Breast epithelium (tissue), 4 donors: ENCODE measurements at regions not wholly inside any gene's neighbourhood (a gene's known extent, or its start where the extent isn't known, plus 50 kb on each side); places are given as distances from the start of the nearest gene placed in this dataset.

Source experiments
- DNase-seq, 2 donors: peaks; one replicate each; pipeline ENCODE4 v3.0.0-alpha.2; 2019; ENCODE audit warnings: low spot score in 2 of 2
- H3K27ac ChIP-seq, 2 donors: fragments of 200-600 bp; sonication (generic) in 1 of 2; one replicate each; pipeline ENCODE4 v1.5.1; 2016 to 2019; ENCODE audit warnings: mild to moderate bottlenecking in 1 of 2
- H3K27me3 ChIP-seq, 2 donors: fragments of 200-600 bp; sonication (generic) in 1 of 2; one replicate each; pipeline versions ENCODE4 v1.5.1 to v1.6.0; 2017 to 2019; ENCODE audit warnings: control low read depth in 1 of 2, mild to moderate bottlenecking in 1 of 2
- H3K36me3 ChIP-seq: fragments of 200-600 bp; one replicate; pipeline ENCODE4 v1.5.1; 2019
- H3K4me1 ChIP-seq, 2 donors: fragments of 200-600 bp; sonication (generic); one replicate each; pipeline ENCODE4 v1.5.1; 2016 to 2019; ENCODE audit warnings: control low read depth in 1 of 2
- H3K4me3 ChIP-seq, 3 donors: fragments of 200-600 bp; sonication (generic); 1 replicate in 2 of 3; 2 replicates in 1 of 3; pipeline ENCODE4 v1.5.1; 2016 to 2019; ENCODE audit warnings: mild to moderate bottlenecking in 3 of 3, moderate library complexity in 2 of 3
- H3K9me3 ChIP-seq, 2 donors: fragments of 200-600 bp; sonication (generic) in 1 of 2; one replicate each; pipeline ENCODE4 v1.5.1; 2016 to 2019; ENCODE audit warnings: control low read depth in 1 of 2
- POLR2A ChIP-seq: fragments of 450-650 bp; IDR thresholded peaks from one replicate; pipeline ENCODE4 v1.6.1; 2016; ENCODE audit warnings: antibody characterized with exemption, mild to moderate bottlenecking, moderate library complexity
- POLR2AphosphoS5 ChIP-seq, 3 donors: sonication (generic); formaldehyde crosslinking; IDR thresholded peaks; one replicate each; pipeline ENCODE4 v1.6.1; 2017; ENCODE audit warnings: antibody characterized with exemption in 3 of 3
- intact Hi-C: fragments of 100-400 bp; cut with DNase I; formaldehyde crosslinking; loops from one replicate; pipeline ENCODE4 v1.15.1; 2023; ENCODE audit warnings: low total_unique reads
- TF ChIP-seq, protein P1 (sequence below), 3 donors: fragments of 450-650 bp; IDR thresholded peaks; one replicate each; pipeline ENCODE4 v1.5.1; 2016 to 2017; ENCODE audit warnings: antibody characterized with exemption in 3 of 3, mild to moderate bottlenecking in 3 of 3, moderate library complexity in 3 of 3

DNA sequence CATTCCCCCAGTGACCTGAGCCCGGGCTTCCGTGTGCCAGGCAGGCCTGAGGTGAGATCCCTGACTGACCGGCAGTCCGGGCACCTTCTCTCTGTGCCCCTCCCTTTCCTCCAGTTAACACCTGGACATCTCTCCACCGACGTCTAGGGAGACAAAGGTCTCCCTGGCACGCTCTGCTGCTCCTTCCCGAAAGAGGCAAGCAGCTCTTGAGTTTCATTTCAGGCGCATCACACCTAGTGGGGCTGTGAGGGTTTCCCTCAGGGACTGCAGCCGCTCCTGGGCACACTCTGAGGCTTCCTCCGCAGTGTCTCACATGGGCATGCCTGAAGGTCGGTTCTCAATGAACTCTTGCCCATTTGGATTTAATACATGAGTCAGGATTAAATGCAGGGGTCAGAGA lies 322.7 kb downstream of the CTTN start:
- no peak for DNase-seq
- H3K4me1 ChIP-seq: no peaks in the 10 kb centered on the region
- H3K27me3 ChIP-seq: peaks cover 0 to 1% of the 10 kb centered on the region in 2 donors
- intact Hi-C loops: no loop called here
- no peak for TF ChIP-seq POLR2A
- TF ChIP-seq, protein P1, sequence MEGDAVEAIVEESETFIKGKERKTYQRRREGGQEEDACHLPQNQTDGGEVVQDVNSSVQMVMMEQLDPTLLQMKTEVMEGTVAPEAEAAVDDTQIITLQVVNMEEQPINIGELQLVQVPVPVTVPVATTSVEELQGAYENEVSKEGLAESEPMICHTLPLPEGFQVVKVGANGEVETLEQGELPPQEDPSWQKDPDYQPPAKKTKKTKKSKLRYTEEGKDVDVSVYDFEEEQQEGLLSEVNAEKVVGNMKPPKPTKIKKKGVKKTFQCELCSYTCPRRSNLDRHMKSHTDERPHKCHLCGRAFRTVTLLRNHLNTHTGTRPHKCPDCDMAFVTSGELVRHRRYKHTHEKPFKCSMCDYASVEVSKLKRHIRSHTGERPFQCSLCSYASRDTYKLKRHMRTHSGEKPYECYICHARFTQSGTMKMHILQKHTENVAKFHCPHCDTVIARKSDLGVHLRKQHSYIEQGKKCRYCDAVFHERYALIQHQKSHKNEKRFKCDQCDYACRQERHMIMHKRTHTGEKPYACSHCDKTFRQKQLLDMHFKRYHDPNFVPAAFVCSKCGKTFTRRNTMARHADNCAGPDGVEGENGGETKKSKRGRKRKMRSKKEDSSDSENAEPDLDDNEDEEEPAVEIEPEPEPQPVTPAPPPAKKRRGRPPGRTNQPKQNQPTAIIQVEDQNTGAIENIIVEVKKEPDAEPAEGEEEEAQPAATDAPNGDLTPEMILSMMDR (IDR thresholded peaks at IDR 0.05): no peak
- no peak for TF ChIP-seq POLR2AphosphoS5 (IDR thresholded peaks at IDR 0.05)
- no peak overlapping the region for H3K4me3 ChIP-seq
- H3K36me3 ChIP-seq: no peaks in the 10 kb centered on the region
- no peaks in the 10 kb centered on the region for H3K9me3 ChIP-seq
- no peak overlapping the region for H3K27ac ChIP-seq

DNA sequence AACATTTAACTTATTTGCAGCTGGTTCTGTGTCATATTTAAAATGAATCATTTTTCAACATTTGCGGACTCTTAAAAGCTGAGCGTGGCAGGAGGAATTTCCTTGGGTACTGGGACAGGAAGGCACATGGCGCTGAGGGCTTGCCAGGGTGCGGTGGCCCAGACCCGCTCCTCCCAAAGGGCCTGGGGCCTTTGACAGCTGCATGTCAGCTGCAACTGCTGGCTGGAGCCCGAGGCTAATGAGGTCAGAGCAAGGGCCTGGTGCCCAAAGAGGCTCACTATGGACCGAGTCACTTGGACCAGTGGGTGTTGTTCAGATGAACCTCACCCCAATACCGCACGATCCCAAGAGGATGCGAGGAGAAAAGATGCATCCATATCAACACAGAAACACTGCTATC lies 326.9 kb downstream of the CTTN start:
- no peak for DNase-seq
- intact Hi-C loops: no loop called here
- Histone ChIP-seq H3K27me3 (no peaks in the 10 kb centered on the region), H3K9me3 (peaks cover 0 to 4% of the 10 kb centered on the region in 2 donors), H3K4me3 (no peak overlapping the region), H3K27ac (no peak overlapping the region), H3K36me3 (no peaks in the 10 kb centered on the region), H3K4me1 (no peaks in the 10 kb centered on the region)
- TF ChIP-seq POLR2AphosphoS5 (IDR thresholded peaks at IDR 0.05): no peak
- TF ChIP-seq, protein P1 (IDR thresholded peaks at IDR 0.05): no peak
- no peak for TF ChIP-seq POLR2A

DNA sequence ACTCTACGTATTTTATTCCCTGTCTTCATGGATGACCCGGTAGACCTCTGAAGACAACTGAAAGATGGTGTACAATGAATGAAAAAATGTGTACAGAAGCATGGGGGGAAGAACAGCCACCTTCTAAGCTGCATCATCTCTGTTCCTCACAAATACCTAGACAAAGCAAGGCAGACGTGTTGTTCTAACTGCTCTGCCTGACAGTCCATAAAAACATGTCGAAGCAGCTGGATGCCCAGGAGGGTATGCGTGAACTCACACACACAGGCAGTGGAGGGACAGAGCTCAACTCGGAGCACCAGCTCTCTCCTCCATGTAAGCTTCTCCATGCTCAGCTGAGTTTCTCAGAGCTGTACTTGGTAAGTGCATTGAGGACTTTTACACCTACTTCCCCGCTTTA lies 327.4 kb downstream of the CTTN start:
- no peak for DNase-seq
- no peak overlapping the region for H3K27ac ChIP-seq
- H3K4me1 ChIP-seq: no peaks in the 10 kb centered on the region
- intact Hi-C loops: no loop called here
- no peak for TF ChIP-seq POLR2A
- H3K4me3 ChIP-seq: no peak overlapping the region
- no peaks in the 10 kb centered on the region for H3K27me3 ChIP-seq
- peaks cover 0 to 4% of the 10 kb centered on the region in 2 donors for H3K9me3 ChIP-seq
- H3K36me3 ChIP-seq: no peaks in the 10 kb centered on the region

DNA sequence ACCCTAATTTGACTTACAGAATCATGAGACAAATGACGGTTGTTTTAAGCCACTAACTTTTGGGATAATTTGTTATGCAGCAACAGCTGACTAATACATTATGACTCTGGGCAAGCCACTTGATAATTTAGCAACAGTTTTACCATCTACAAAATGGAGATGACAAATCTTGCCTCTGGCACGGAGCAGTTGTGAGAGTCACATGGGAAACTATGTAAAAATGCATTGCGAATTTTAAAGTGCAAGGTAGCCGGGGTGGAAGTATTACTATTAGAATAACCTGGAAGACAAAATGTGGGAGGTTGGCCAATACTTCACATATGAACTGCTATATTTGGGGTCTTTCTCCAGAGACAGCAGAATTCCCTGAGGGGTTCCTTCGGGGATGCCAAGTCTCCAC lies 328.7 kb downstream of the CTTN start:
- no peak for DNase-seq
- no peak overlapping the region for H3K4me3 ChIP-seq
- H3K4me1 ChIP-seq: no peaks in the 10 kb centered on the region
- TF ChIP-seq POLR2A (no peak), POLR2AphosphoS5 (IDR thresholded peaks at IDR 0.05) (no peak)
- TF ChIP-seq, protein P1 (IDR thresholded peaks at IDR 0.05): no peak
- H3K9me3 ChIP-seq: peaks cover 0 to 4% of the 10 kb centered on the region in 2 donors
- no peak overlapping the region for H3K27ac ChIP-seq
- H3K36me3 ChIP-seq: no peaks in the 10 kb centered on the region
- intact Hi-C loops: no loop called here
- H3K27me3 ChIP-seq: no peaks in the 10 kb centered on the region

DNA sequence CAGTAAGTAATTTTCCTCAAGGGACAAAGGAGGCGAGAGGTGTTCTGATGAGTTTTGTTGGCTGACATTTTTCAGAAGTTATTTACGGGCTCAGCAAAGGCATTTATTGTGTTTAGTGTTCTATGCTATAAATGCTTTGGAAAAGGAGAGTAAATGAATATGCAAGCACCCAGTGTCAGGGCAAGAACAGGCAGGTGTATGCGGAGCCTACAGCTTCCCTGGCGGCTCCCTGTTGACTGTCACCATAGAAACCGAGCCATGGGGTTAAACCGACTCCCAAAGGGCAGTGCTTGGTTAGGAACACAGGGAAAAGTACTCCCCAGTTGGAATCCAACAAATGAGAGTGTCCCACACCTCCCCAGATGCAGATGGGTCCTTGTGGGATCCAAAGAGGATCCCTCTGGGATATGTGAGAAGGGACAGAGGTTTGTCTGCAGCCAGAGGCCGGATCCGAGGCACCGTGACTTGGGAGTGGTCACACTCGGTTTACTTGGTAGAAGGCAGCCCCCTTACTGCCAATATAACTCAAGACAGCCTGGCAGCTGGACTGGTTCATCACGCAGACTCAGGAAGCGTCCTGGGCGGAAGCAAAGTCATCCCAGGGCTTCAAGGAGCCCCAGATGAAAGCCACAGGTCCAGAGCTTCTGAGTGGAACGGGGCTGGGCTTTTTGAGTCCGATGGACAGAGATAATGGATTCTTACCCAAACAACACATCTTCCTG lies 329.7 kb downstream of the CTTN start:
- H3K4me3 ChIP-seq: no peak overlapping the region
- H3K4me1 ChIP-seq: no peaks in the 10 kb centered on the region
- peaks cover 0 to 4% of the 10 kb centered on the region in 2 donors for H3K9me3 ChIP-seq
- DNase-seq: no peak
- no peaks in the 10 kb centered on the region for H3K36me3 ChIP-seq
- TF ChIP-seq, protein P1 (IDR thresholded peaks at IDR 0.05): no peak
- TF ChIP-seq POLR2A (no peak), POLR2AphosphoS5 (IDR thresholded peaks at IDR 0.05) (no peak)
- H3K27me3 ChIP-seq: no peaks in the 10 kb centered on the region
- H3K27ac ChIP-seq: no peak overlapping the region
- intact Hi-C loops: no loop called here
